CD4-positive, alpha-beta memory T cell (primary cell): ENCODE measurements at regions not wholly inside any gene's neighbourhood (a gene's known extent, or its start where the extent isn't known, plus 50 kb on each side); places are given as distances from the start of the nearest gene placed in this dataset.

Experiments used
- CTCF ChIA-PET: fragments of 350-600 bp; sonication (Branson Sonifier 250); formaldehyde crosslinking; loops from one replicate; lab custom pipeline; 2021; ENCODE audit warnings: inconsistent platforms; ENCODE audit not compliant: partially characterized antibody; lab: Charles Lee
- POLR2A ChIA-PET: fragments of 350-600 bp; sonication (Branson Sonifier 250); formaldehyde crosslinking; loops from one replicate; lab custom pipeline; 2021; ENCODE audit not compliant: partially characterized antibody; lab: Charles Lee
- DNase-seq, 5 donors: peaks; one replicate each; pipeline versions ENCODE4 v3.0.0 to v3.0.0-alpha.2; 2020 to 2022; ENCODE audit warnings: mixed read lengths in 1 of 5
- H3K27ac ChIP-seq: one replicate; pipeline ENCODE4 v1.7.0; 2013; ENCODE audit warnings: low read depth, low read length
- H3K27me3 ChIP-seq: 2 replicates; pipeline ENCODE4 v1.7.0; 2013; ENCODE audit warnings: mild to moderate bottlenecking, low read length, moderate library complexity; ENCODE audit not compliant: insufficient read depth
- H3K36me3 ChIP-seq: 2 replicates; pipeline ENCODE4 v1.7.0; 2013; ENCODE audit warnings: mild to moderate bottlenecking, low read length, moderate library complexity; ENCODE audit not compliant: insufficient read depth
- H3K4me1 ChIP-seq: 2 replicates; pipeline ENCODE4 v1.7.0; 2013; ENCODE audit warnings: mild to moderate bottlenecking, low read length, moderate library complexity; ENCODE audit not compliant: insufficient read depth
- H3K4me3 ChIP-seq, 2 donors: one replicate each; pipeline ENCODE4 v1.7.0; 2013; ENCODE audit warnings: low read length in 2 of 2, mild to moderate bottlenecking in 1 of 2
- H3K9me3 ChIP-seq, 2 donors: one replicate each; pipeline ENCODE4 v1.7.0; 2013; ENCODE audit warnings: low read length in 2 of 2, control low read depth in 1 of 2; ENCODE audit not compliant: control insufficient read depth in 1 of 2
- H3K27ac Mint-ChIP-seq, 7 donors: one replicate each; pipeline ENCODE4 v1.8.0; 2020 to 2021; ENCODE audit warnings: mixed read lengths in 7 of 7, mild to moderate bottlenecking in 6 of 7, inconsistent platforms in 3 of 7, moderate library complexity in 3 of 7
- H3K27me3 Mint-ChIP-seq, 2 donors: one replicate each; pipeline ENCODE4 v1.8.0; 2020 to 2021; ENCODE audit warnings: mixed read lengths in 2 of 2
- H3K36me3 Mint-ChIP-seq, 2 donors: one replicate each; pipeline ENCODE4 v1.8.0; 2020 to 2021; ENCODE audit warnings: mixed read lengths in 2 of 2, inconsistent platforms in 1 of 2, mild to moderate bottlenecking in 1 of 2
- H3K4me1 Mint-ChIP-seq, 4 donors: one replicate each; pipeline ENCODE4 v1.8.0; 2020 to 2021; ENCODE audit warnings: mixed read lengths in 4 of 4, mild to moderate bottlenecking in 1 of 4
- H3K4me3 Mint-ChIP-seq, 8 donors: one replicate each; pipeline ENCODE4 v1.8.0; 2020 to 2021; ENCODE audit warnings: mixed read lengths in 8 of 8, mild to moderate bottlenecking in 7 of 8, moderate library complexity in 6 of 8, inconsistent platforms in 3 of 8
- H3K9me3 Mint-ChIP-seq, 8 donors: one replicate each; pipeline ENCODE4 v1.8.0; 2020 to 2021; ENCODE audit warnings: mixed read lengths in 8 of 8, mild to moderate bottlenecking in 5 of 8, inconsistent platforms in 3 of 8, moderate library complexity in 1 of 8
- intact Hi-C: fragments of 100-400 bp; cut with micrococcal nuclease; formaldehyde crosslinking; loops from one replicate; pipeline ENCODE4 v1.15.1; 2023

DNA sequence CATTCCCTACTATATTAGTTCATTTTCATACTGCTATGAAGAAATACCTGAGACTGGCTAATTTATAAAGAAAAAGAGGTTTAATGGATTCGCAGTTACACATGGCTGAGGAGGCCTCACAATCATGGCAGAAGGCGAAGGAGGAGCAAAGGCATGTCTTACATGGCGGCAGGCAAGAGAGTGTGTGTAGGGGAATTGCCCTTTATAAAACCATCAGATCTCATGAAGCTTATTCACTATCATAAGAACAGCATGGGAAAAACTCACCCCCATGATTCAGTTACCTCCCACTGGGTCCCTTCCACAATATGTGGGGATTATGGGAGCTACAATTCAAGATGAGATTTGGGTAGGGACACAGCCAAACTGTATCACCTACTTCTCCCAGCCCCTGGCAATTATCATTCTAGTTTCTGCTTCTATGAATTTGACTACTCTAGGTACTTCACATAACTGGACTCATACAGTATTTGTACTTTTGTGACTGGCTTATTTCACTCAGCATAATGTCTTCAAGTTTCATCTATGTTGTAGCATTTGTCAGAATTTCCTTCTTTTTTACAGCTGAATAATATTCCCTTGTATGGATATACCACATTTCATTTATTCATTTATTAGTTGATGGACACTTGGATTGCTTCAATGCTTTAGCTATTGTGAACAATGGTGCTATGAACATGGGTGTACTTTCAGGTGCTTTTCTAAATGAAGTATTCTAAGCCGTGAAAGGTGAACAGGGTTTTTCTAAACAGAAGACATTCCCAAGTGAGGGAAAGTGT, 219.5 kb upstream of the NUDT4 start:
- ChIA-PET POLR2A (no interaction called here), CTCF (no interaction called here)
- Mint-ChIP-seq H3K4me3 (no peak overlapping the region), H3K27me3 (peaks cover 11 to 16% of the 10 kb centered on the region in 2 donors), H3K27ac (no peak overlapping the region), H3K9me3 (peaks cover 0 to 35% (median 11%) of the 10 kb centered on the region in 8 donors), H3K4me1 (peaks cover 0 to 3% (median 0%) of the 10 kb centered on the region in 4 donors), H3K36me3 (no peaks in the 10 kb centered on the region)
- Histone ChIP-seq H3K36me3 (no peaks in the 10 kb centered on the region), H3K27ac (no peak overlapping the region), H3K4me3 (no peak overlapping the region), H3K4me1 (no peaks in the 10 kb centered on the region), H3K27me3 (no peaks in the 10 kb centered on the region), H3K9me3 (no peaks in the 10 kb centered on the region)
- intact Hi-C loops: no loop called here
- DNase-seq: no peak

DNA sequence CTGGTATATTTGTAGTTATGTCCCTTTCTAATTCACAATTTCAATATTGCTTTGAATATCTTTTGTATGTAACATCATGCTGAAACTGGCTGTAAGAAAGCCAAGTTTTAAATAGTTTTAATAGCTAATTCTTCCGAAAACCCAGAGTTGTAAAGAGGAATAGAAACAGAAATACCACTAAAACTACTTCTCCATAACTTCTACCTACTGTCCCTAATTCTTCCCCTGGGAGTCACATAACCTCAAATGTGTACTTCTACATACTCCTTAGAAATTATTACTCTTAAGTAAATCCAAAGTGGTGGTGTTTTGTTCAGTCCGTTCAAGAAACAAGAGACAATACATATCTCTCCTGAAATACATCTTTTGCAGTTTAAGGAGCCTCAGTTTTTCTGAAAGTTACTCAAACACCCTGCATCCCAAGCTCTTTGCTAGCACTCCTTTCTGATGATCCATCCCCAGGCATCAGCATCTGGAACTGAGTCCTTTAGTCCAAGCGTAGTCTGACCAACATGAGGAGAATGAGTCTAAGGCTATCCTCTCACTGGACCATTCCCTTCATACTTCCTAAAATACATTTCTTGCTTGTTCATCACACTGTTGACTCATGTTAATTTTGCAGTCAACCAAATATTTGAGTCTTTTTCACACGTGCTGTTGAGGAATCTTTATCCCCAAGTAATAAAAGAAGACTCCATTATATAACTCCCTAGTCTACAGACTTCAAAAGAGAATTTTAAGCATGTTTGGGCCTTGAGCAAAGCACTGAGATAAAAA, 214.3 kb upstream of the NUDT4 start:
- ChIA-PET POLR2A (no interaction called here), CTCF (interaction anchor here (0.7 kb wide), 1 partner anchor 15 kb away, joined by 3 read pairs; no protein-coding TSS in a partner anchor)
- Histone ChIP-seq H3K36me3 (no peaks in the 10 kb centered on the region), H3K9me3 (no peaks in the 10 kb centered on the region), H3K27me3 (no peaks in the 10 kb centered on the region), H3K27ac (no peak overlapping the region), H3K4me1 (peaks cover 9% of the 10 kb centered on the region), H3K4me3 (no peak overlapping the region)
- Mint-ChIP-seq H3K27me3 (peaks cover 7 to 10% of the 10 kb centered on the region in 2 donors), H3K27ac (no peak overlapping the region), H3K9me3 (peaks cover 0 to 11% (median 4%) of the 10 kb centered on the region in 8 donors), H3K4me1 (peaks cover 7 to 12% (median 8%) of the 10 kb centered on the region in 4 donors), H3K36me3 (no peaks in the 10 kb centered on the region), H3K4me3 (no peak overlapping the region)
- intact Hi-C loops: no loop called here
- DNase-seq: no peak

DNA sequence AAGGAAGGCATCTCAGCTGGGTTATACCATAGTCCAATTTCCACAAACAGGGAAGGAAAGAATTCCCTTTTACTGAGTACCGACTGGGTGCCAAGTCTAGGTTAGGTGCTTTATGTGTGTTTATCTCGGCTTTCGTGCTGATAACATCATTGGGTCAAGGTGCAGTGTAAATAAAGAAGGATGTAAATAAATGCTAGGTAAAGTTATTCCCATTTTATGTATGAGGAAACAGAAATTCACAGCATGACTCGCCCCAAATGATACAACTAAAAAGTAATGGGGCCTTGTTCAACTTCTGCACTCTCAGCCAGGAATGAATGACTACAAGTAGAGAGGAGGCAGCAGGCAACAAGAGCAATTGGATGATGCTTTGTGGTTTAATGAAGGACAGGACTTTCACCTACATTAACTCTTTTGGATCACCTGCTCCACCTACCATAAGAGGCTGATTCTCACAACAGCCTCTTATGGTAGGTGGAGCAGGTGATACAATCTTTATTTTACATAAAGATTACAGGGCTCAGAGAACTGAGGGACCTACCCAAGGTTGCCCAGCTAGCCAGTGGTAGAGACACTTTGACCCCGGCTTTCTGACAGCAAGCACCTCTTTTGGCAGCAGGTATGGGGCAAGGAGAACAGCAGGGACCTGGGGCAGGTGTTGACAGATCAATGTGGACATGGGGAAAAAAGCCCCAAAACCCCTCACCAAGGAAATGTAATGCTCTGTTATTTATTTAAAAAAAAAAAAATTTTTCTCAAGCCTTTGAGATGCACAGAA, 213.4 kb upstream of the NUDT4 start:
- Mint-ChIP-seq H3K4me3 (no peak overlapping the region), H3K4me1 (peaks cover 7 to 12% (median 8%) of the 10 kb centered on the region in 4 donors), H3K27me3 (peaks cover 7 to 10% of the 10 kb centered on the region in 2 donors), H3K27ac (no peak overlapping the region), H3K36me3 (no peaks in the 10 kb centered on the region), H3K9me3 (peaks cover 0 to 5% (median 0%) of the 10 kb centered on the region in 8 donors)
- H3K27me3 ChIP-seq: no peaks in the 10 kb centered on the region
- H3K27ac ChIP-seq: no peak overlapping the region
- intact Hi-C loops: no loop called here
- H3K9me3 ChIP-seq: no peaks in the 10 kb centered on the region
- ChIA-PET POLR2A (no interaction called here), CTCF (no interaction called here)
- H3K4me3 ChIP-seq: no peak overlapping the region
- no peak for DNase-seq
- H3K36me3 ChIP-seq: no peaks in the 10 kb centered on the region
- peaks cover 9% of the 10 kb centered on the region for H3K4me1 ChIP-seq

DNA sequence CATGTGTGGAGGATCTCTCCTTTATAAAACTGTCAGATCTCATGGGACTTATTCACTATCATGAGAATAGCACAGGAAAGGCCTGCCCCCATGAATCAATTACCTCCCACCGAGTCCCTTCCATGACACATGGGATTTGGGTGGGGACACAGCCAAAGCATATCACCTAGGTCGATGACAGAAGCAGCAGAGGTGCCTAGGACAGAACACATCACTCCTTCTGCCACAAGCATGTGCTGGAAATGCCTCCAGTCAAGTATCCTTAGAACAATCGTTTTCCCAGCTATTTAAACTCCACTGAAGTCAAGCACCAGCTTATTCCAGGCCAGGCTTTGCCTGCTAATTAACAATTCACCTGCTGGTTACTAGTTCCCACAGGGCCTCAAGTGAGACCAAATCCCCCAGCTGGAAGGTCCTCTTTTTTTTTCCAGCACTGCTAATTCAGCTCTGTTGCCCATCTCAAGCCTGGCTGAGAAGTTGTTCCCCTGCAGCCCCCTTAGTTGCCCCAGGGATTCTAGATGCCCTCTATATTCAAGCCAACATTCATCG, 212.3 kb upstream of the NUDT4 start:
- POLR2A ChIA-PET: no interaction called here
- intact Hi-C loops: no loop called here

DNA sequence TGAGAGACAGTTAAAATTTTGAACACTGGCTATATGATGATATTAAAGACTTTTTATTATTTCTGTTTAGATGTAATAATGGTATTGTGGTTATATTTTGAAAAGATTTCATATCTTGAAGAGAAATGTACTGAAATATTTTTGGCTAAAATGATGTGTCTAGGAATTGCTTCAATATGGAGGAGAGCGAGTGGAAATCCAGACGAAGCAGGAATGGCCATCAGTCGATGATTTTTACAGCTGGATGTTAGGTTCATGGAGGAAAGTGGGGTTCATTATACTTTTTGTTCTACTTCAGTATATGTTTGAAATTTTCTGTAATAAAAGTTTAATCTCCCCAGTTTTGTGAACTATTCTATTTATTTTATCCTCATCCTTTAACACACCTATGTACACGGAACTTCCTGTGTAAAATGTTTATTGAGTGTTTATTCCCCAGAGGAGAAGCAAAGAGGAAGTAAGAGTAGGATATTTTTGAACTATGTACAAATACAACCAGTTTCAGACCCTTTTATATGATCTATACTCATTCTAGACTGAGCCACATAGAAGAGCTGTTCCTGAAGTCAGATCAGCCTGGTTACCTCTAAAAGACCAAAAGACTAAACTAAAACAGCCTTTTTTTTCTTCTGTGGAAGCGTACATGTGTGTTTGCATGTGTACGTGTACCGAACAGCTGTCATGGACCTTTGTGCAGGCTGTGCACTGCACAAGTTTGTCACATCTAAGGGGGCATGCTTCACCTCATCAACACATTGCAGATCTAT, 211.0 kb upstream of the NUDT4 start:
- H3K27ac ChIP-seq: no peak overlapping the region
- intact Hi-C loops: no loop called here

More for the DNA sequence above, 212.3 kb upstream of the NUDT4 start:
- Mint-ChIP-seq H3K4me1 (peaks cover 7 to 12% (median 8%) of the 10 kb centered on the region in 4 donors), H3K27me3 (peaks cover 7 to 10% of the 10 kb centered on the region in 2 donors), H3K27ac (no peak overlapping the region), H3K36me3 (no peaks in the 10 kb centered on the region), H3K4me3 (no peak overlapping the region), H3K9me3 (no peaks in the 10 kb centered on the region)
- Histone ChIP-seq H3K36me3 (no peaks in the 10 kb centered on the region), H3K4me1 (peaks cover 9% of the 10 kb centered on the region), H3K27ac (no peak overlapping the region), H3K27me3 (no peaks in the 10 kb centered on the region), H3K9me3 (no peaks in the 10 kb centered on the region), H3K4me3 (no peak overlapping the region)
- CTCF ChIA-PET: no interaction called here
- DNase-seq: no peak

DNA sequence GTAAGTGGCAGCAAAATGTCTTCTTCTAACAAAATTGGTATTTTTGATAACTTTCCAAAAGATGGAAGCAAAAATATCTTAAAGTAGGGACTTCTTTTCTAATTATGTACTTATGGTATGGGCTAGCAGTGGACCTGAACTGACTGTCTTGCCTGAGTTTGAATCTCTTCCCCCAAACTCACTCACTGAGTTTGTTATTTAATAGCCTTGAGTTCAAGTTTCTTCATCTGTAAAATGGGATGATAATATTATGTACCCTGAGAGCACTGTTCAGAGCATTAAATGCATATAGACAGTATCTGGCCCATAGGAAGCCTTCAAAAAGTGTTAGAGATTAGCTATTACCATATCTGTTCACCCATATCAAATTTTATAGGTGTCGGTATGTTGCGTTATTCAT, 210.4 kb upstream of the NUDT4 start:
- Histone ChIP-seq H3K36me3 (no peaks in the 10 kb centered on the region), H3K4me3 (no peak overlapping the region), H3K4me1 (peaks cover 9% of the 10 kb centered on the region), H3K9me3 (no peaks in the 10 kb centered on the region), H3K27me3 (no peaks in the 10 kb centered on the region), H3K27ac (no peak overlapping the region)
- POLR2A ChIA-PET: no interaction called here
- Mint-ChIP-seq H3K4me1 (peaks cover 7 to 12% (median 8%) of the 10 kb centered on the region in 4 donors), H3K9me3 (no peaks in the 10 kb centered on the region), H3K27me3 (peaks cover 7 to 10% of the 10 kb centered on the region in 2 donors), H3K36me3 (no peaks in the 10 kb centered on the region), H3K4me3 (peak overlapping the region in 4 of 8 donors; percentile 33 to 84 (median 72)), H3K27ac (no peak overlapping the region)
- CTCF ChIA-PET: no interaction called here
- intact Hi-C loops: no loop called here
- no peak for DNase-seq

More for the DNA sequence above, 211.0 kb upstream of the NUDT4 start:
- H3K27ac Mint-ChIP-seq: no peak overlapping the region
- peak overlapping the region in 2 of 8 donors; percentile 1 to 10 for H3K4me3 Mint-ChIP-seq
- ChIA-PET POLR2A (no interaction called here), CTCF (no interaction called here)
- peaks cover 7 to 12% (median 8%) of the 10 kb centered on the region in 4 donors for H3K4me1 Mint-ChIP-seq
- Histone ChIP-seq H3K36me3 (no peaks in the 10 kb centered on the region), H3K9me3 (no peaks in the 10 kb centered on the region), H3K4me3 (no peak overlapping the region), H3K27me3 (no peaks in the 10 kb centered on the region), H3K4me1 (peaks cover 9% of the 10 kb centered on the region)
- H3K27me3 Mint-ChIP-seq: peaks cover 7 to 10% of the 10 kb centered on the region in 2 donors
- H3K36me3 Mint-ChIP-seq: no peaks in the 10 kb centered on the region
- H3K9me3 Mint-ChIP-seq: no peaks in the 10 kb centered on the region
- DNase-seq: no peak
